ENCODE measurements at regions not wholly inside any gene's neighbourhood (a gene's known extent, or its start where the extent isn't known, plus 50 kb on each side); places are given as distances from the start of the nearest gene placed in this dataset.

DNA sequence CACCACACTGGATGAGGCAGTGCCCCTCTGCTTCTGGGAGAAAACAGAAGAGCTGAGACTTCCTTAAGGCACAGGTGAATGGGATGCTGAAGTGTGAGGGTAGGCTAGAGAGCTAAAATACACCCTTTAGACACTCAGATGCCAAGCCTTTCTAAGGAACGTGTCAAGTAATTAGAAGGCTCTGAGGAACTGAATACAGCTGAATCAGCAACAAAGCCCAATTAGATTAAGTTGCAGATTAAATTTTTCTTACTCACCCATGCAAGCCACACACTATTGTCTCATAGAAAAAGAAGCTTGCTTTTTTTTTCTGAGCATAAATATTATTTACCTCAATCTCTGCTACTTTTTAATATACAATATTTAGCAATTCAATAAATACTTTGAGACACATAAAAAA, 354.3 kb upstream of the NRG3 start:
- TF ChIP-seq YY1 (IDR thresholded peaks at IDR 0.05; ENCODE audit: insufficient read depth, insufficient replicate concordance, low read depth, low read length): no peak
- no peak for TF ChIP-seq MYC (CRISPR knock-in tag; IDR thresholded peaks at IDR 0.05; ENCODE audit: borderline replicate concordance)
- no peak for TF ChIP-seq FOXJ3 (CRISPR knock-in tag; IDR thresholded peaks at IDR 0.05; ENCODE audit: borderline replicate concordance)
- TF ChIP-seq, protein P1, sequence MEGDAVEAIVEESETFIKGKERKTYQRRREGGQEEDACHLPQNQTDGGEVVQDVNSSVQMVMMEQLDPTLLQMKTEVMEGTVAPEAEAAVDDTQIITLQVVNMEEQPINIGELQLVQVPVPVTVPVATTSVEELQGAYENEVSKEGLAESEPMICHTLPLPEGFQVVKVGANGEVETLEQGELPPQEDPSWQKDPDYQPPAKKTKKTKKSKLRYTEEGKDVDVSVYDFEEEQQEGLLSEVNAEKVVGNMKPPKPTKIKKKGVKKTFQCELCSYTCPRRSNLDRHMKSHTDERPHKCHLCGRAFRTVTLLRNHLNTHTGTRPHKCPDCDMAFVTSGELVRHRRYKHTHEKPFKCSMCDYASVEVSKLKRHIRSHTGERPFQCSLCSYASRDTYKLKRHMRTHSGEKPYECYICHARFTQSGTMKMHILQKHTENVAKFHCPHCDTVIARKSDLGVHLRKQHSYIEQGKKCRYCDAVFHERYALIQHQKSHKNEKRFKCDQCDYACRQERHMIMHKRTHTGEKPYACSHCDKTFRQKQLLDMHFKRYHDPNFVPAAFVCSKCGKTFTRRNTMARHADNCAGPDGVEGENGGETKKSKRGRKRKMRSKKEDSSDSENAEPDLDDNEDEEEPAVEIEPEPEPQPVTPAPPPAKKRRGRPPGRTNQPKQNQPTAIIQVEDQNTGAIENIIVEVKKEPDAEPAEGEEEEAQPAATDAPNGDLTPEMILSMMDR (CRISPR knock-in tag; IDR thresholded peaks at IDR 0.05): no peak
- TF ChIP-seq SIN3B (IDR thresholded peaks at IDR 0.05; ENCODE audit: low read length): no peak
- no peak for TF ChIP-seq ZNF766 (CRISPR knock-in tag; IDR thresholded peaks at IDR 0.05; ENCODE audit: borderline replicate concordance)
- no peak for TF ChIP-seq KLF13 (CRISPR knock-in tag; IDR thresholded peaks at IDR 0.05)
- TF ChIP-seq, protein P2, sequence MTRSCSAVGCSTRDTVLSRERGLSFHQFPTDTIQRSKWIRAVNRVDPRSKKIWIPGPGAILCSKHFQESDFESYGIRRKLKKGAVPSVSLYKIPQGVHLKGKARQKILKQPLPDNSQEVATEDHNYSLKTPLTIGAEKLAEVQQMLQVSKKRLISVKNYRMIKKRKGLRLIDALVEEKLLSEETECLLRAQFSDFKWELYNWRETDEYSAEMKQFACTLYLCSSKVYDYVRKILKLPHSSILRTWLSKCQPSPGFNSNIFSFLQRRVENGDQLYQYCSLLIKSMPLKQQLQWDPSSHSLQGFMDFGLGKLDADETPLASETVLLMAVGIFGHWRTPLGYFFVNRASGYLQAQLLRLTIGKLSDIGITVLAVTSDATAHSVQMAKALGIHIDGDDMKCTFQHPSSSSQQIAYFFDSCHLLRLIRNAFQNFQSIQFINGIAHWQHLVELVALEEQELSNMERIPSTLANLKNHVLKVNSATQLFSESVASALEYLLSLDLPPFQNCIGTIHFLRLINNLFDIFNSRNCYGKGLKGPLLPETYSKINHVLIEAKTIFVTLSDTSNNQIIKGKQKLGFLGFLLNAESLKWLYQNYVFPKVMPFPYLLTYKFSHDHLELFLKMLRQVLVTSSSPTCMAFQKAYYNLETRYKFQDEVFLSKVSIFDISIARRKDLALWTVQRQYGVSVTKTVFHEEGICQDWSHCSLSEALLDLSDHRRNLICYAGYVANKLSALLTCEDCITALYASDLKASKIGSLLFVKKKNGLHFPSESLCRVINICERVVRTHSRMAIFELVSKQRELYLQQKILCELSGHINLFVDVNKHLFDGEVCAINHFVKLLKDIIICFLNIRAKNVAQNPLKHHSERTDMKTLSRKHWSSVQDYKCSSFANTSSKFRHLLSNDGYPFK (CRISPR knock-in tag; IDR thresholded peaks at IDR 0.05; ENCODE audit: borderline replicate concordance): no peak
- TF ChIP-seq, protein P3, sequence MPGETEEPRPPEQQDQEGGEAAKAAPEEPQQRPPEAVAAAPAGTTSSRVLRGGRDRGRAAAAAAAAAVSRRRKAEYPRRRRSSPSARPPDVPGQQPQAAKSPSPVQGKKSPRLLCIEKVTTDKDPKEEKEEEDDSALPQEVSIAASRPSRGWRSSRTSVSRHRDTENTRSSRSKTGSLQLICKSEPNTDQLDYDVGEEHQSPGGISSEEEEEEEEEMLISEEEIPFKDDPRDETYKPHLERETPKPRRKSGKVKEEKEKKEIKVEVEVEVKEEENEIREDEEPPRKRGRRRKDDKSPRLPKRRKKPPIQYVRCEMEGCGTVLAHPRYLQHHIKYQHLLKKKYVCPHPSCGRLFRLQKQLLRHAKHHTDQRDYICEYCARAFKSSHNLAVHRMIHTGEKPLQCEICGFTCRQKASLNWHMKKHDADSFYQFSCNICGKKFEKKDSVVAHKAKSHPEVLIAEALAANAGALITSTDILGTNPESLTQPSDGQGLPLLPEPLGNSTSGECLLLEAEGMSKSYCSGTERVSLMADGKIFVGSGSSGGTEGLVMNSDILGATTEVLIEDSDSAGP (CRISPR knock-in tag; IDR thresholded peaks at IDR 0.05; ENCODE audit: borderline replicate concordance): no peak
- TF ChIP-seq MEIS2 (CRISPR knock-in tag; IDR thresholded peaks at IDR 0.05): no peak
- no peak for TF ChIP-seq KAT7 (CRISPR knock-in tag; IDR thresholded peaks at IDR 0.05; ENCODE audit: borderline replicate concordance)

Data from HepG2 (cell line).